ENCODE measurements at regions not wholly inside any gene's neighbourhood (a gene's known extent, or its start where the extent isn't known, plus 50 kb on each side); places are given as distances from the start of the nearest gene placed in this dataset.

DNA sequence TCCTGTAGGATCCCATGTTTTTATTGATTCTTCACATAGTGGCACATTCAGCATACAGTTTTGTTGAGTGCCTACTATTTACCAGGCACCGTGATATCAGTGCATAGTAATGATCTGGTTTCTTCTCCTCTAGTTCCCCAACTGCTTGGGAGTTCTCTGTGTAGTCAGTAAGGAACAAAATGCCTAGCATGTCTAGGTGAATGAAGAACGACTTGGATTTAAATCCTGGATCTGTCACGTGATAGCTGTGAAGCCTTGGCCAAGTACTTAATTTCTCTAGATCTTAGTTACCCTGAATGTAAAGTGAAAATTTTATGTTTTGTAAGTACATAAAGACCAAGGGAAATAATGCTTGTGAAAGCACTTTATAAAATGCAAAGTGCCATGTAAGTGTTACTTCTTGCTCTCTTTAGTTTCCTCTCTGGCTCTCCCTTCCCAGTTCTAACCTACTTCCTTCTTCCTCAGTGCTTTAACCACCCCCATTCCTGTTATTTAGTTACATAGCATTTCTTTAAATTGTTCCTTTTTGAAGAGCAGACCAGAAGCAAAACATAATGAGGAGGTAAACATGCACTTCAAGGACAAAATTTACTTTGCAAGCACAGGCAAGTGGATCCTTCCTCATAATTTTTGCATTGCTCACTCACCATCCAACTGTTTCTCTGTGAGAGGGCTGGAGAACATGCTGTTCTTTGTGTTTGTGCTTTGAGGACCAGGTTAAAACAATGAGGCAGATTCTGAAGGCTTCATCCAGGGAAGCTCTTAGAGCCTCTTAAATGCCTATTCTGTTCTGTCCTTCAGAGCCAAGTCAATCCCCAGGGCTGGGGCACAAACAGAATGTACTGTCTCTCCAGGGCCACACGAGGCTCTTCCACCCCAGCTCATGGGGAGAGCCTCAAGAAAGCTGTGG is 353.9 kb upstream of the TENM4 start:
- in situ Hi-C loops (cut with MboI; ENCODE audit: low pct_unique_long_range_greater_than_20kb, low sequenced_read_pairs, unreplicated experiment), result no loop called here

DNA sequence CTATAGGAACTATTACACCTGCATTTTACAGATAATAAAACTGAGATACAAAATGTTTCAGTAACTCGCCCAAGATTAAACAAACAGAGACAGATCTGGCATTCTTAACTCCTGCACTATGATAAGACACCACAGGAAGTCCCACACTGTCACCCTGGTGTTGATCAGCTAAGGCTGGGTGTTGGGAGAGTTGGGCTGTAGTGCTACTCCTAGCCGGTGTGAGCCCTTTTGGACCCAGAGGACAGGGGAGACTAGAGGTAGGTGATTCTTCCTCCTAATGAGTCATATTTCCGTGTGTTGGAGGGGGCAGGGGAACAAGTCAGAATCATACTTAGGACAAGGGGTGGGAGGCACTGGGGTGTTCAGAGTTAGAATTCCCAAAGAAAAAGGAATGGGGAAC is 353.2 kb upstream of the TENM4 start:
- TF ChIP-seq, protein P1, sequence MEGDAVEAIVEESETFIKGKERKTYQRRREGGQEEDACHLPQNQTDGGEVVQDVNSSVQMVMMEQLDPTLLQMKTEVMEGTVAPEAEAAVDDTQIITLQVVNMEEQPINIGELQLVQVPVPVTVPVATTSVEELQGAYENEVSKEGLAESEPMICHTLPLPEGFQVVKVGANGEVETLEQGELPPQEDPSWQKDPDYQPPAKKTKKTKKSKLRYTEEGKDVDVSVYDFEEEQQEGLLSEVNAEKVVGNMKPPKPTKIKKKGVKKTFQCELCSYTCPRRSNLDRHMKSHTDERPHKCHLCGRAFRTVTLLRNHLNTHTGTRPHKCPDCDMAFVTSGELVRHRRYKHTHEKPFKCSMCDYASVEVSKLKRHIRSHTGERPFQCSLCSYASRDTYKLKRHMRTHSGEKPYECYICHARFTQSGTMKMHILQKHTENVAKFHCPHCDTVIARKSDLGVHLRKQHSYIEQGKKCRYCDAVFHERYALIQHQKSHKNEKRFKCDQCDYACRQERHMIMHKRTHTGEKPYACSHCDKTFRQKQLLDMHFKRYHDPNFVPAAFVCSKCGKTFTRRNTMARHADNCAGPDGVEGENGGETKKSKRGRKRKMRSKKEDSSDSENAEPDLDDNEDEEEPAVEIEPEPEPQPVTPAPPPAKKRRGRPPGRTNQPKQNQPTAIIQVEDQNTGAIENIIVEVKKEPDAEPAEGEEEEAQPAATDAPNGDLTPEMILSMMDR (IDR thresholded peaks at IDR 0.05; ENCODE audit: extremely low read depth, insufficient read depth, missing control alignments), result no peak
- in situ Hi-C loops (cut with MboI; ENCODE audit: low pct_unique_long_range_greater_than_20kb, low sequenced_read_pairs, unreplicated experiment), result no loop called here
- no peak for DNase-seq (ENCODE audit: low spot score)

More for the DNA sequence above, 353.9 kb upstream of the TENM4 start:
- no peak for DNase-seq (ENCODE audit: low spot score)
- TF ChIP-seq, protein P1 (IDR thresholded peaks at IDR 0.05; ENCODE audit: extremely low read depth, insufficient read depth, missing control alignments), result no peak

DNA sequence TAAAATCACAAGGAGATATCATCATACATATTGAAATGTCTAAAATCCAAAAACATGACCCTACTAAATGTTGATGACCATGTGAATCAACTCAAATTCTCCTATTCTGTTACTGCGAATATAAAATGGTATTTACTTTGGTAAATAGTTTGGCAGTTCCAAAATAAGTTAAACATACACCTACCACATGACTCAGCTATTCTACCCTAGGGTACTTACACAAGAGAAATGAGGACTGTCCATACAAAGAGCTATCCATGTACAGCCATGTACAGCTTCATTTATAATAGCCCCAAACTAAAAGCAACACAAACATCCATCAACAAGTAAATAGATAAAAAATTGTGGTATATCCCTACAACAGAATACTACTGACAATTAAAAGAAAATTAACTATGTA is 346.1 kb upstream of the TENM4 start:
- no peak for DNase-seq (ENCODE audit: low spot score)
- TF ChIP-seq, protein P1 (IDR thresholded peaks at IDR 0.05; ENCODE audit: extremely low read depth, insufficient read depth, missing control alignments), result no peak
- in situ Hi-C loops (cut with MboI; ENCODE audit: low pct_unique_long_range_greater_than_20kb, low sequenced_read_pairs, unreplicated experiment), result no loop called here

DNA sequence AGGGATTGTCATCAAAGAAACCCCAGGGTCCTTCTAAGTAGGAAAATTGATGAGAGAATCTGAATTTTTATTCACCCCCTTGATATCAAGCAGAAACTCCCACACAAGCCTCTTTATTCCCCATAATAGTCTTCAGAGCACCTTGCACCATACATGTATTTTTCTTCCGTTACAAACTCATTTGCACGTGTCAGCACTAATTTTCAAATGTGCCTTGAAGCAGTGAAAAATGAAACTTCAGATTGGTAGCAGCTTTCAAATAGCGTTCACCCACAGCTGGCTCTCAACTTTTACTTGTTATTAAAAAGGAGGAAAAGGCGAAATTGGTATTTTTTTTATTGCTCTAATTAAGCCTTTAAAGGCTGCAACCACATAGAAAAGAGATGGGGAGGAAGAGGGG is 343.0 kb upstream of the TENM4 start:
- TF ChIP-seq, protein P1 (IDR thresholded peaks at IDR 0.05; ENCODE audit: extremely low read depth, insufficient read depth, missing control alignments), result no peak
- DNase-seq (ENCODE audit: low spot score), result no peak
- in situ Hi-C loops (cut with MboI; ENCODE audit: low pct_unique_long_range_greater_than_20kb, low sequenced_read_pairs, unreplicated experiment), result no loop called here

DNA sequence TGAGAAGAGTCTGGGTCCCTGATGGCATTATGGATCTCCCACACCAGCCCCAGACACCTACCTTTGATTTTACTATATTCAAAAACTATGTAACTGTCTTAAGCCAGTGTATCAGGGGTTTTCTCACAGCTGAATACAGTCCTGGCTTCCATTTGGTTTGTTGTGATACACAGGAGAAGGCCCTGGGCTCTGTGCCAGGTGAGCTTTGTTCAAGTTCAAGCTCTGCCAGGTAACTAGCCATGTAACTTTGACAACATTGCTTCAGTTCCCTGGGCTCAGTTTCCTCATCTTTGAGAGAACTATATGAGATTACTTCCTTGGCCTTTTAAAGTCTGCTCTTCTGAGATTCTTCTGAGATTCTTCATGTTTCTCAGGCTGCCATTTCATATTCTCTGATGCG is 327.5 kb upstream of the TENM4 start:
- in situ Hi-C loops (cut with MboI; ENCODE audit: low pct_unique_long_range_greater_than_20kb, low sequenced_read_pairs, unreplicated experiment), result no loop called here
- no peak for DNase-seq (ENCODE audit: low spot score)
- TF ChIP-seq, protein P1 (IDR thresholded peaks at IDR 0.05; ENCODE audit: extremely low read depth, insufficient read depth, missing control alignments), result no peak

DNA sequence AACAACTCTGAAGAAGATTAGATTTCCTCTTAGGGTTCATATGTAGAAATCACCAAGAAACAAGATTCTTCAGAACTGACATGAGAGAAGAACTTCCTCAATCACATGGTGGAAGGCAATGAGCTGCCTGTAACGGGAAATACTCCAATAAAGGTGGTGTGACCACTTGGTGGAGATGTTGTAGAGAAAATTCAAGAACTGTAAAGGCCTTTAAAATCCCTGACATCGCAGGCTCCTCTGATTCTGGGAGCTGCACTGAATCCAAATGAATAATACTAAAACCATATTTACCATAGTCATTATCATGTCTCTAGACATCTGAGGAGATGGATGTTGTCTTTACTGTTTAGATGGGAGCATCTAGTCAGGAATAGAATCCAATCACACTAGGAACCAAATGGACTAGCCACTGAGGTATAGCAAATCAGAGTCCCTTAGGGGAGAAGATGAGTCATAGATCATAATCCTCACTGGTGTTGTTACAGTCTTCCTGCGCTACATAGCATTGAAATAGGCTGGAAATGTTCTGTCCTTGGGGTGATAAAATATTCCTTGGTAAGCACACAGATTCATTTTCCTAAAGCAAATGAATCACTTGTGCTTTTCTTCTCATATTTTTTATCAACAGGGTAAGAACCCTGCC is 321.6 kb upstream of the TENM4 start:
- no peak for DNase-seq (ENCODE audit: low spot score)
- TF ChIP-seq, protein P1 (IDR thresholded peaks at IDR 0.05; ENCODE audit: extremely low read depth, insufficient read depth, missing control alignments), result no peak
- in situ Hi-C loops (cut with MboI; ENCODE audit: low pct_unique_long_range_greater_than_20kb, low sequenced_read_pairs, unreplicated experiment), result no loop called here

Data from GM13977 (cell line).